ENCODE measurements at regions not wholly inside any gene's neighbourhood (a gene's known extent, or its start where the extent isn't known, plus 50 kb on each side); places are given as distances from the start of the nearest gene placed in this dataset.

DNA sequence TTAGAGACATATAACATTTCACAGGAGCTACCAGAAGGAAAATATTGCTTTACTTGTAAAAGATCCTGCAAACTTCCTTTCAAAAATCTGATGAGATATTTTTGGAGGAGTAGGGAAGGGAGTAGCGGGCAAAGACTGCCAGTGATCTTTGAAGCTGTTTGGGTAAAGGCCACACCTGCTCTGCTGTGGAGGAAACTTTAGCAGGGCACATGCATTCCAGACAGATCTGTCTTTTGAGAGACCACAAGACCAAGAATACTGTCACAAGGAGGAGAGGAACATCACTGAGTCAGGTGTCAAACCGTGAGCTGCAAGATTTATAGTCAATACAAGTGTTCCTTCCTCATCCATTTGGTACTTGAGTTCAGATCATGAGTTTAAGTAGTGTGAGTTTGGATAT, 654.4 kb downstream of the DNAJB9 start:
- no peak for TF ChIP-seq CTCF (IDR thresholded peaks at IDR 0.05)
- TF ChIP-seq POLR2A (IDR thresholded peaks at IDR 0.05): no peak
